Stomach (tissue), 8 donors: ENCODE measurements at regions not wholly inside any gene's neighbourhood (a gene's known extent, or its start where the extent isn't known, plus 50 kb on each side); places are given as distances from the start of the nearest gene placed in this dataset.

ENCODE experiments used
- DNase-seq, 2 donors: peaks; one replicate each; pipeline versions ENCODE4 v3.0.0 to v3.0.0-alpha.2; 2013 to 2019
- H3K27ac ChIP-seq, 5 donors: fragments of 200-600 bp in 4 of 5; sonication (generic) in 4 of 5; one replicate each; pipeline ENCODE4 v1.5.1; 2013 to 2019; ENCODE audit warnings: mild to moderate bottlenecking in 1 of 5, moderate library complexity in 1 of 5
- H3K27me3 ChIP-seq, 3 donors: fragments of 200-600 bp; sonication (generic); one replicate each; pipeline ENCODE4 v1.5.1; 2017 to 2019; ENCODE audit warnings: mixed run types in 1 of 3
- H3K36me3 ChIP-seq, 4 donors: fragments of 200-600 bp; sonication (generic); 1 replicate in 3 of 4; 2 replicates in 1 of 4; pipeline ENCODE4 v1.5.1; 2016 to 2019
- H3K4me1 ChIP-seq, 4 donors: fragments of 200-600 bp; sonication (generic); one replicate each; pipeline ENCODE4 v1.5.1; 2016 to 2019
- H3K4me3 ChIP-seq, 4 donors: fragments of 200-600 bp; sonication (generic) in 3 of 4; one replicate each; pipeline ENCODE4 v1.5.1; 2016 to 2019; ENCODE audit warnings: mild to moderate bottlenecking in 1 of 4
- H3K9me3 ChIP-seq, 4 donors: fragments of 200-600 bp; sonication (generic); one replicate each; pipeline ENCODE4 v1.5.1; 2016 to 2019
- CTCF ChIP-seq, 7 experiments: fragments of 450-650 bp in 4 of 7; fragments of 200-600 bp in 3 of 7; sonication (generic) in 3 of 7; IDR thresholded peaks; one replicate each; pipeline ENCODE4 v1.5.1; 2016 to 2019; ENCODE audit warnings: antibody characterized with exemption in 7 of 7, control low read depth in 2 of 7, mild to moderate bottlenecking in 1 of 7
- EP300 ChIP-seq: sonication (generic); formaldehyde crosslinking; IDR thresholded peaks from one replicate; pipeline ENCODE4 v1.6.1; 2017; ENCODE audit warnings: antibody characterized with exemption
- POLR2A ChIP-seq, 4 donors: fragments of 450-650 bp; IDR thresholded peaks; one replicate each; pipeline ENCODE4 v1.6.1; 2016; ENCODE audit warnings: antibody characterized with exemption in 4 of 4, control low read depth in 2 of 4, mild to moderate bottlenecking in 1 of 4, moderate library complexity in 1 of 4
- POLR2AphosphoS5 ChIP-seq, 3 donors: sonication (generic); formaldehyde crosslinking; IDR thresholded peaks; one replicate each; pipeline ENCODE4 v1.6.1; 2016; ENCODE audit warnings: antibody characterized with exemption in 3 of 3
- WGBS, 5 donors: extraction: QIAGEN DNeasy Blood & Tissue Kit in 3 of 5; methylation state at CpG; one replicate each; pipeline versions ENCODE4 v1.1.5 to v1.1.7; 2013 to 2018; 5-methylcytosine and 5-hydroxymethylcytosine counted together
- intact Hi-C: fragments of 100-400 bp; cut with DNase I; formaldehyde crosslinking; loops from one replicate; pipeline ENCODE4 v1.15.1; 2023; ENCODE audit warnings: low total_unique reads
- donor health status: healthy with polysubstance abuse.
- donor health status: Bipolar disorder and iron deficiency.
- donor health status: healthy.

- intact Hi-C loops = no loop called here
- no peaks in the 10 kb centered on the region for H3K9me3 ChIP-seq
- DNase-seq = no peak
- no peaks in the 10 kb centered on the region for H3K4me1 ChIP-seq
- no peaks in the 10 kb centered on the region for H3K36me3 ChIP-seq
- 76 to 85% (median 77%) methylated on average over 1 of the region's 1 CpG for WGBS, 5 donors
- H3K27ac ChIP-seq = no peak overlapping the region
- no peak overlapping the region for H3K4me3 ChIP-seq
- TF ChIP-seq POLR2AphosphoS5 (IDR thresholded peaks at IDR 0.05) (no peak), CTCF (IDR thresholded peaks at IDR 0.05) (no peak), EP300 (no peak), POLR2A (IDR thresholded peaks at IDR 0.05) (no peak)
- H3K27me3 ChIP-seq = no peaks in the 10 kb centered on the region
Measured at GRCh38 chr4:127069675-127070074, 563.1 kb upstream of the INTU start.

GRCh38 chr4:127071443-127071842, 561.3 kb upstream of the INTU start:
- TF ChIP-seq EP300 (no peak), POLR2A (IDR thresholded peaks at IDR 0.05) (no peak), POLR2AphosphoS5 (IDR thresholded peaks at IDR 0.05) (no peak), CTCF (IDR thresholded peaks at IDR 0.05) (no peak)
- 70 to 84% (median 76%) methylated on average over 1 of the region's 1 CpG for WGBS, 5 donors
- intact Hi-C loops = no loop called here
- Histone ChIP-seq H3K27me3 (no peaks in the 10 kb centered on the region), H3K4me1 (no peaks in the 10 kb centered on the region), H3K27ac (no peak overlapping the region), H3K9me3 (no peaks in the 10 kb centered on the region), H3K4me3 (no peak overlapping the region), H3K36me3 (no peaks in the 10 kb centered on the region)
- no peak for DNase-seq

- TF ChIP-seq POLR2AphosphoS5 (IDR thresholded peaks at IDR 0.05) = no peak
- no peak for TF ChIP-seq CTCF (IDR thresholded peaks at IDR 0.05)
- no peak for TF ChIP-seq EP300
- no peak for TF ChIP-seq POLR2A (IDR thresholded peaks at IDR 0.05)
- 71 to 84% (median 80%) methylated on average over 5 of the region's 5 CpGs for WGBS, 5 donors
- Histone ChIP-seq H3K36me3 (no peaks in the 10 kb centered on the region), H3K4me1 (no peaks in the 10 kb centered on the region), H3K9me3 (no peaks in the 10 kb centered on the region), H3K4me3 (no peak overlapping the region), H3K27me3 (no peaks in the 10 kb centered on the region), H3K27ac (no peak overlapping the region)
- DNase-seq = no peak
- intact Hi-C loops = no loop called here
Measured at GRCh38 chr4:127080141-127080540, 552.6 kb upstream of the INTU start.

GRCh38 chr4:127081041-127081440, 551.7 kb upstream of the INTU start:
- H3K4me1 ChIP-seq = no peaks in the 10 kb centered on the region

More at GRCh38 chr4:127081041-127081440, 551.7 kb upstream of the INTU start:
- Histone ChIP-seq H3K36me3 (no peaks in the 10 kb centered on the region), H3K9me3 (peaks cover 0 to under 1% (median 0%) of the 10 kb centered on the region in 4 donors), H3K4me3 (no peak overlapping the region), H3K27ac (no peak overlapping the region), H3K27me3 (no peaks in the 10 kb centered on the region)
- TF ChIP-seq POLR2AphosphoS5 (IDR thresholded peaks at IDR 0.05) (no peak), CTCF (IDR thresholded peaks at IDR 0.05) (no peak), EP300 (no peak), POLR2A (IDR thresholded peaks at IDR 0.05) (no peak)
- no peak for DNase-seq
- 80 to 100% (median 93%) methylated on average over 1 of the region's 1 CpG for WGBS, 5 donors
- intact Hi-C loops = no loop called here
